ENCODE measurements at regions not wholly inside any gene's neighbourhood (a gene's known extent, or its start where the extent isn't known, plus 50 kb on each side); places are given as distances from the start of the nearest gene placed in this dataset.

DNA sequence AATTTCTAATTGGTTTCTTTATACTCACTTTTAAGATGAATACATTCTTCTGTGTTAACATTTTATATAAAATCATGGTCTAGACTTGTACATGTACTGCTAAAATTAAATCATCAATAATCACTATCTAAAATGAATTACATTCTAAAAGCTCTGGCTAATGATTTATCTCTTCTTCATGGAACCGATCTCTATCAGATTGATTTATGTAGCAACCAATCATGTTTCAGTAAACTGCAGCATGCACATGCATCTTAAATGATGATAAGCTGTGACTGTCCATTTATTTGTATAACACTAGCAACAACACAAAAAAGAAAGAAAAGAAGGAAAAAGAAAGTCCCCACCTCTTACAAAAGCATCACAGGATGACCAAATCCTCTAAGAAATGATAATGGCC lies 669.2 kb downstream of the NR2F1-AS1 start:
- intact Hi-C loops (cut with DNase I; ENCODE audit: low total_unique reads) (no loop called here), in situ Hi-C loops (cut with MboI; ENCODE audit: low sequenced_read_pairs in 4 of 4) (no loop called here)
- H3K4me1 ChIP-seq: no peaks in the 10 kb centered on the region
- no peak overlapping the region for H3K4me3 ChIP-seq
- H3K9me3 ChIP-seq: no peaks in the 10 kb centered on the region
- no peaks in the 10 kb centered on the region for H3K27me3 ChIP-seq
- DNase-seq: no peak
- TF ChIP-seq, protein P1, sequence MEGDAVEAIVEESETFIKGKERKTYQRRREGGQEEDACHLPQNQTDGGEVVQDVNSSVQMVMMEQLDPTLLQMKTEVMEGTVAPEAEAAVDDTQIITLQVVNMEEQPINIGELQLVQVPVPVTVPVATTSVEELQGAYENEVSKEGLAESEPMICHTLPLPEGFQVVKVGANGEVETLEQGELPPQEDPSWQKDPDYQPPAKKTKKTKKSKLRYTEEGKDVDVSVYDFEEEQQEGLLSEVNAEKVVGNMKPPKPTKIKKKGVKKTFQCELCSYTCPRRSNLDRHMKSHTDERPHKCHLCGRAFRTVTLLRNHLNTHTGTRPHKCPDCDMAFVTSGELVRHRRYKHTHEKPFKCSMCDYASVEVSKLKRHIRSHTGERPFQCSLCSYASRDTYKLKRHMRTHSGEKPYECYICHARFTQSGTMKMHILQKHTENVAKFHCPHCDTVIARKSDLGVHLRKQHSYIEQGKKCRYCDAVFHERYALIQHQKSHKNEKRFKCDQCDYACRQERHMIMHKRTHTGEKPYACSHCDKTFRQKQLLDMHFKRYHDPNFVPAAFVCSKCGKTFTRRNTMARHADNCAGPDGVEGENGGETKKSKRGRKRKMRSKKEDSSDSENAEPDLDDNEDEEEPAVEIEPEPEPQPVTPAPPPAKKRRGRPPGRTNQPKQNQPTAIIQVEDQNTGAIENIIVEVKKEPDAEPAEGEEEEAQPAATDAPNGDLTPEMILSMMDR (IDR thresholded peaks at IDR 0.05 in 4 of 5, conservative IDR thresholded peaks at IDR 0.05 in 1 of 5): no peak
- no peak for TF ChIP-seq POLR2A (IDR thresholded peaks at IDR 0.05)
- no peak for ATAC-seq
- no peak overlapping the region for H3K27ac ChIP-seq
- H3K36me3 ChIP-seq: no peaks in the 10 kb centered on the region

DNA sequence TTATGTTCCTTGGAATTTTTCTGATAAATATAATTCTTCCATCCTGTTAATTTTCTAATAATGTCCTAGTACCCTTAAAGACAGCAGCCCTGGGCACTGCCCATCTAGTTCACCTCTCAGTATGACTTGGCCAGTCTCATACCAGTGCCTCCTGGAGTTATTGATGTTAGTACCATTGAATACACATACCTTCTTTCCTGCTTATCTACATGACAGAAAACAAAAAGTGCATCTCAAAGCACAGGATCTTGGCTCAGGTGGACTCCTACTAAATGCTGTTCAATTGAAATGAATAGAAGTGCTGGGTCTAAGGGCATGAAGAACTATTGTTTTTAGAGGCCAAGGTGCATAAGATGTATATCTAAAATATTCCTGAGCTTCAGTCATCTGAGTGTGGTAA lies 669.7 kb downstream of the NR2F1-AS1 start:
- TF ChIP-seq POLR2A (IDR thresholded peaks at IDR 0.05): no peak
- TF ChIP-seq, protein P1 (IDR thresholded peaks at IDR 0.05 in 4 of 5, conservative IDR thresholded peaks at IDR 0.05 in 1 of 5): no peak
- H3K27ac ChIP-seq: no peak overlapping the region
- no peaks in the 10 kb centered on the region for H3K4me1 ChIP-seq
- intact Hi-C loops (cut with DNase I; ENCODE audit: low total_unique reads): no loop called here
- H3K9me3 ChIP-seq: no peaks in the 10 kb centered on the region
- DNase-seq (no peak), ATAC-seq (no peak)
- no peaks in the 10 kb centered on the region for H3K36me3 ChIP-seq
- H3K27me3 ChIP-seq: no peaks in the 10 kb centered on the region
- no peak overlapping the region for H3K4me3 ChIP-seq
- in situ Hi-C loops (cut with MboI; ENCODE audit: low sequenced_read_pairs in 4 of 4): no loop called here

DNA sequence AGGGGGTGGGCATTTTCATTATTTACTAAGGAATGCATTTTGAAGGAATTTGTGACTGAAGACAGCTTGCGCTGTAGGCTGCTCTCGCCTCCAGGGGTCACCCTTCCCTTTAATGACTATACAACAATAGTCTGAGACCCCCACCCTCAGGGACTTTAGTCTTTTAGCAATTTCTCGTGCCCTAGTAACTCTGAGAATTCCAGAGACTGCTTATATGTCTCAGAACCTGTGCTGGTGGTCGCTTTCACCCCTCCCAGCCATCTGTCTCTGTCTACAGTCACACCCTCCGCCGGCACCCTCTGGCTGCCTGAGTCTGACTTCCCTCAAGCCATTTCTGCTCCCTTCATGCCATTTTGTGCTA lies 671.4 kb downstream of the NR2F1-AS1 start:
- TF ChIP-seq, protein P1 (IDR thresholded peaks at IDR 0.05 in 4 of 5, conservative IDR thresholded peaks at IDR 0.05 in 1 of 5): no peak
- Histone ChIP-seq H3K27ac (no peak overlapping the region), H3K36me3 (no peaks in the 10 kb centered on the region), H3K27me3 (no peaks in the 10 kb centered on the region), H3K9me3 (no peaks in the 10 kb centered on the region), H3K4me3 (no peak overlapping the region), H3K4me1 (no peaks in the 10 kb centered on the region)
- ATAC-seq (no peak), DNase-seq (no peak)
- in situ Hi-C loops (cut with MboI; ENCODE audit: low sequenced_read_pairs in 4 of 4): no loop called here
- intact Hi-C loops (cut with DNase I; ENCODE audit: low total_unique reads): no loop called here

DNA sequence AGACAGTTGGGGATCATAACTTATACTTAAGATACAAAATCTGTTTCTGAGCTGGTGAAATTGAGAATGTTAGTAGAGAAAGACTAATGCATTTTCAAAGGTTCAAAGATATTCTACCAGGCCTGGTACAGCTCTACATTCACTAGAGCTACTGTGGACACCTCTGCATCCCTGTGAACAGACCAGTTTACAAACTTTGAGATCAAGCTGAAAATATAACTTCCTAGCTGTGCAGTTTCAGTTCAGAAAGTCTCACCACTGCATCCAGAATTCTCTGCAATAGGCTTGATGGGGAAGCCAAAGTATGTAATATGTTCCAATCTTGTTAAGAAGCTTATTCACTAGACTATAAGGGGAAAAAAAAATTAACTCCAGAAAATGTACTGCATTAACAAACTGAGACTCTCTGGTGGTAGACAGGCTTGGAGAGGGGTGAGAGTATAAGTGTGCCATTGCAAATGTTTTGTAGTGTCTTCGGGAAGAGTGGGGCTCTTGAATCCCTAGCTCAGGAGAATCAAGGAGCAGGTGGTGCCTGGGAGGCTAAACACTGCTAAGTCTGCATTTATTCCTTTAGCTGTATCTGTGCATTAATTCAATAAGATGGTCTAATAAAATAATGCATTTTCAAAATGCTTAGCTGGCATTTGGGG lies 671.9 kb downstream of the NR2F1-AS1 start:
- H3K27ac ChIP-seq: no peak overlapping the region
- no peaks in the 10 kb centered on the region for H3K9me3 ChIP-seq
- no peak for ATAC-seq
- no peaks in the 10 kb centered on the region for H3K27me3 ChIP-seq
- intact Hi-C loops (cut with DNase I; ENCODE audit: low total_unique reads): no loop called here
- TF ChIP-seq, protein P1 (IDR thresholded peaks at IDR 0.05 in 4 of 5, conservative IDR thresholded peaks at IDR 0.05 in 1 of 5): no peak
- TF ChIP-seq POLR2A (IDR thresholded peaks at IDR 0.05): no peak
- no peaks in the 10 kb centered on the region for H3K4me1 ChIP-seq
- no peak for DNase-seq
- H3K4me3 ChIP-seq: no peak overlapping the region
- in situ Hi-C loops (cut with MboI; ENCODE audit: low sequenced_read_pairs in 4 of 4): no loop called here
- no peaks in the 10 kb centered on the region for H3K36me3 ChIP-seq
